ENCODE measurements at regions not wholly inside any gene's neighbourhood (a gene's known extent, or its start where the extent isn't known, plus 50 kb on each side); places are given as distances from the start of the nearest gene placed in this dataset.
"Not testable (repeated sequence)": the region's sequence is repeated elsewhere in the genome, so short reads cannot be mapped to it uniquely, and the experiment has no call there.

GRCh38 chr22:49383909-49384308 is 443.8 kb downstream of the BRD1 start:
- not testable (repeated sequence) for TF ChIP-seq POLR2A (IDR thresholded peaks at IDR 0.05; ENCODE audit: low read depth, low read length); TAF1 (IDR thresholded peaks at IDR 0.05; ENCODE audit: low read depth, low read length); POLR2AphosphoS5 (IDR thresholded peaks at IDR 0.05; ENCODE audit: low read depth, low read length); SPI1 (IDR thresholded peaks at IDR 0.05; ENCODE audit: low read depth, low read length); POU2F2 (IDR thresholded peaks at IDR 0.05; ENCODE audit: low read depth, low read length); PAX5 (IDR thresholded peaks at IDR 0.05; ENCODE audit: insufficient read depth, low read length, severe bottlenecking)

Measured in GM12891 (cell line).